ENCODE measurements at regions not wholly inside any gene's neighbourhood (a gene's known extent, or its start where the extent isn't known, plus 50 kb on each side); places are given as distances from the start of the nearest gene placed in this dataset.

GRCh38 chr1:229759037-229759435 lies 133.0 kb downstream of the URB2 start:
- H3K36me3 ChIP-seq (ENCODE audit: control insufficient read depth in 2 of 2, insufficient read depth in 2 of 2, low read length in 1 of 2), result no peaks in the 10 kb centered on the region
- 87 to 93% methylated on average over 5 of the region's 5 CpGs for WGBS, 2 donors
- no peaks in the 10 kb centered on the region for H3K4me1 ChIP-seq (ENCODE audit: control insufficient read depth in 2 of 2, insufficient read depth in 2 of 2, low read length in 1 of 2)

DNA sequence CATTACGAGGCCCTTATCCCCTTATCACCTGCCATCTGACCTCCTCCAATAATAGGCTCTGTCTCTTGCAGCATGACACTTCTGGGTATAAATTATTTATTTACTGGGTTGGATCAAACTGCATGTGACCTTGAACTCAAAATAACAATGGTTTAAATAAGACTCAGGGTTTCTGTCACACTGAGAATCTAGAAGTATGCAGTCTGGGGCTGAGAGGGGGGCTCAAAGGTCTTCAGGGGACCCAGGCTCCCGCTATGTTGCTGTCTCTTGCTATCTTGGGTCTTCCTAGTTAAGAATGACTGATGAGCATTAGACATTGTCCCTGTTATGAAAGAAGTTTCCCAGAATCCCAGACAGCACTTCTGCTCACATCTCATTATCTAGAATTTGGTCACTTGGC lies 133.5 kb downstream of the URB2 start:
- Histone ChIP-seq H3K27ac (ENCODE audit: low read depth in 2 of 2, low read length in 1 of 2) (no peak overlapping the region), H3K36me3 (ENCODE audit: control insufficient read depth in 2 of 2, insufficient read depth in 2 of 2, low read length in 1 of 2) (no peaks in the 10 kb centered on the region), H3K27me3 (ENCODE audit: control insufficient read depth in 1 of 2, insufficient read depth in 2 of 2, low read length in 2 of 2) (no peaks in the 10 kb centered on the region), H3K9me3 (ENCODE audit: control insufficient read depth in 2 of 2, insufficient read depth in 1 of 2, low read depth in 1 of 2, low read length in 1 of 2) (no peaks in the 10 kb centered on the region), H3K4me1 (ENCODE audit: control insufficient read depth in 2 of 2, insufficient read depth in 2 of 2, low read length in 1 of 2) (no peaks in the 10 kb centered on the region), H3K4me3 (ENCODE audit: low read depth in 1 of 2, low read length in 2 of 2) (no peak overlapping the region)
- 78 to 86% methylated on average over 2 of the region's 2 CpGs for WGBS, 2 donors

More at GRCh38 chr1:229759037-229759435, 133.0 kb downstream of the URB2 start:
- Histone ChIP-seq H3K9me3 (ENCODE audit: control insufficient read depth in 2 of 2, insufficient read depth in 1 of 2, low read depth in 1 of 2, low read length in 1 of 2) (no peaks in the 10 kb centered on the region), H3K27ac (ENCODE audit: low read depth in 2 of 2, low read length in 1 of 2) (no peak overlapping the region), H3K4me3 (ENCODE audit: low read depth in 1 of 2, low read length in 2 of 2) (no peak overlapping the region), H3K27me3 (ENCODE audit: control insufficient read depth in 1 of 2, insufficient read depth in 2 of 2, low read length in 2 of 2) (no peaks in the 10 kb centered on the region)

DNA sequence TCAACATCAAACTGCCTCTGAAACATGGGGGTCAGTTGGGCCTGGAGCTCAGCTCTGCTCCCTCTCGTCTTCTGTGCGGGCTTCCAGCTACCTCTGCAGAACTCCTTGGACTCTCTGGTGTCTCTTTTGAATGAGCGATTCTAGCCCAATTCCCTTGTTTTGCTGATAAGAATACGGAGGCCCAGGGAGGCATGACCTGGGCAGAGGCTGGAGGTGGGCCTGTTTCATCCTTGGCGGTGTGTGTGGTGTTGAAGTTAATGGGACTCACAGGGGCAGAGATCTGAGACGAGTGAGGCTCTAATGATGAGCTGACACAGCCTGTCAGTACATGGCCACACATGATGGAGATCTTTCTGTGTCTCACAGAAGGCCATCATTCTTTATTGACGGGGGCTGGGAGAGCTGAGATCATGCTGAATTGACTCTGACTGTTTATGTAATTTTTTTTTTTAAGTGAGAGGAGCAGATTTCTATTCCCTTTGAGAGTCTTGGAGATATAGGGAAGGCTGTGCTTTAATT lies 134.5 kb downstream of the URB2 start:
- Histone ChIP-seq H3K4me1 (ENCODE audit: control insufficient read depth in 2 of 2, insufficient read depth in 2 of 2, low read length in 1 of 2) (no peaks in the 10 kb centered on the region), H3K4me3 (ENCODE audit: low read depth in 1 of 2, low read length in 2 of 2) (no peak overlapping the region), H3K9me3 (ENCODE audit: control insufficient read depth in 2 of 2, insufficient read depth in 1 of 2, low read depth in 1 of 2, low read length in 1 of 2) (no peaks in the 10 kb centered on the region), H3K27ac (ENCODE audit: low read depth in 2 of 2, low read length in 1 of 2) (no peak overlapping the region), H3K27me3 (ENCODE audit: control insufficient read depth in 1 of 2, insufficient read depth in 2 of 2, low read length in 2 of 2) (no peaks in the 10 kb centered on the region), H3K36me3 (ENCODE audit: control insufficient read depth in 2 of 2, insufficient read depth in 2 of 2, low read length in 1 of 2) (no peaks in the 10 kb centered on the region)
- WGBS, 2 donors, result 87 to 92% methylated on average over 7 of the region's 7 CpGs

DNA sequence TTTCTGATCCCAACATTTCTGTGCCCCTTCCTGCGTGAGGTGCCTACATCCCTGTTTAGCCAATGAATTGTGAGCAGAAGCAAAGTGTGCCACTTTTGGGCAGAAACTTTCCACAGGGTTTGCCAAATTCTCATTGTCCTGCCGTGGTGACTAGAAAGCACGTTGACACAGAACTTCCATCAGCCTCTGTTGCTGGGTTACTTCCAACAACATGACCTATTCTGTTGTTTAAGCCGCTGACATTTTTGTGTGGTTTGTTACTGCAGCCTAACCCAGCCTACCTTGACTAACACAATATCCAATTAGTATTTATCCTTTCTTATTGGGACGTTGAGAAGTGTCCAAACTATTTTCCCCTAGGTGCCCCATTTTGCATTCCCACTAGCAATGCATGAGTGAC lies 136.8 kb downstream of the URB2 start:
- WGBS, 2 donors, result 59 to 74% methylated on average over 5 of the region's 5 CpGs
- no peaks in the 10 kb centered on the region for H3K4me1 ChIP-seq (ENCODE audit: control insufficient read depth in 2 of 2, insufficient read depth in 2 of 2, low read length in 1 of 2)
- no peaks in the 10 kb centered on the region for H3K36me3 ChIP-seq (ENCODE audit: control insufficient read depth in 2 of 2, insufficient read depth in 2 of 2, low read length in 1 of 2)
- no peaks in the 10 kb centered on the region for H3K9me3 ChIP-seq (ENCODE audit: control insufficient read depth in 2 of 2, insufficient read depth in 1 of 2, low read depth in 1 of 2, low read length in 1 of 2)
- no peak overlapping the region for H3K27ac ChIP-seq (ENCODE audit: low read depth in 2 of 2, low read length in 1 of 2)
- H3K27me3 ChIP-seq (ENCODE audit: control insufficient read depth in 1 of 2, insufficient read depth in 2 of 2, low read length in 2 of 2), result no peaks in the 10 kb centered on the region
- no peak overlapping the region for H3K4me3 ChIP-seq (ENCODE audit: low read depth in 1 of 2, low read length in 2 of 2)

- Histone ChIP-seq H3K27me3 (ENCODE audit: control insufficient read depth in 1 of 2, insufficient read depth in 2 of 2, low read length in 2 of 2) (no peaks in the 10 kb centered on the region), H3K4me1 (ENCODE audit: control insufficient read depth in 2 of 2, insufficient read depth in 2 of 2, low read length in 1 of 2) (peaks cover 0 to 3% of the 10 kb centered on the region in 2 donors), H3K36me3 (ENCODE audit: control insufficient read depth in 2 of 2, insufficient read depth in 2 of 2, low read length in 1 of 2) (no peaks in the 10 kb centered on the region), H3K4me3 (ENCODE audit: low read depth in 1 of 2, low read length in 2 of 2) (no peak overlapping the region), H3K27ac (ENCODE audit: low read depth in 2 of 2, low read length in 1 of 2) (no peak overlapping the region), H3K9me3 (ENCODE audit: control insufficient read depth in 2 of 2, insufficient read depth in 1 of 2, low read depth in 1 of 2, low read length in 1 of 2) (no peaks in the 10 kb centered on the region)
- WGBS, 2 donors, result 76 to 82% methylated on average over 5 of the region's 5 CpGs
Measured at GRCh38 chr1:229768232-229768631, 142.2 kb downstream of the URB2 start.

DNA sequence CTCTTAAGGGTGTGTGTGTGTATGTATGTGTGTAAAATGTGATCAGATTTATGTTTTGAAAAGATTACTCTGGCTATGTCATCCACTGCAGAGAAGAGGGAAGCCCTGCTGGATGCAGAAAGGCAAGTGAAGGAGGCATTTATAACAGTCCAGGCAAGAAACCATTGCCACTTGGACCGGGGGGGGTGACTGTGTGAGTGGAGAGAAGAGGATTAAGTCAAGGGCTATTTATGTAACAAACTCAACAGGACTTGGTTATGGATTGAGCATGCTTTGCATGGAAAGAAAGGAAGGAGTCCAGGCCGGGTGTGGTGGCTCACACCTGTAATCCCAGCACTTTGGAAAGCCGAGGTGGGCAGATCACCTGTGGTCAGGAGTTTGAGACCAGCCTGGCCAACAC lies 143.0 kb downstream of the URB2 start:
- 84 to 89% methylated on average over 3 of the region's 3 CpGs for WGBS, 2 donors
- H3K27me3 ChIP-seq (ENCODE audit: control insufficient read depth in 1 of 2, insufficient read depth in 2 of 2, low read length in 2 of 2), result no peaks in the 10 kb centered on the region

GRCh38 chr1:229769809-229770208 lies 143.8 kb downstream of the URB2 start:
- no peak overlapping the region for H3K27ac ChIP-seq (ENCODE audit: low read depth in 2 of 2, low read length in 1 of 2)
- 84 to 88% methylated on average over 5 of the region's 5 CpGs for WGBS, 2 donors
- no peaks in the 10 kb centered on the region for H3K36me3 ChIP-seq (ENCODE audit: control insufficient read depth in 2 of 2, insufficient read depth in 2 of 2, low read length in 1 of 2)
- H3K4me3 ChIP-seq (ENCODE audit: low read depth in 1 of 2, low read length in 2 of 2), result no peak overlapping the region
- H3K27me3 ChIP-seq (ENCODE audit: control insufficient read depth in 1 of 2, insufficient read depth in 2 of 2, low read length in 2 of 2), result no peaks in the 10 kb centered on the region
- H3K9me3 ChIP-seq (ENCODE audit: control insufficient read depth in 2 of 2, insufficient read depth in 1 of 2, low read depth in 1 of 2, low read length in 1 of 2), result no peaks in the 10 kb centered on the region
- peaks cover 0 to 3% of the 10 kb centered on the region in 2 donors for H3K4me1 ChIP-seq (ENCODE audit: control insufficient read depth in 2 of 2, insufficient read depth in 2 of 2, low read length in 1 of 2)

More for the DNA sequence above, 143.0 kb downstream of the URB2 start:
- H3K4me1 ChIP-seq (ENCODE audit: control insufficient read depth in 2 of 2, insufficient read depth in 2 of 2, low read length in 1 of 2), result peaks cover 0 to 3% of the 10 kb centered on the region in 2 donors
- H3K9me3 ChIP-seq (ENCODE audit: control insufficient read depth in 2 of 2, insufficient read depth in 1 of 2, low read depth in 1 of 2, low read length in 1 of 2), result no peaks in the 10 kb centered on the region
- no peak overlapping the region for H3K4me3 ChIP-seq (ENCODE audit: low read depth in 1 of 2, low read length in 2 of 2)
- H3K27ac ChIP-seq (ENCODE audit: low read depth in 2 of 2, low read length in 1 of 2), result no peak overlapping the region
- H3K36me3 ChIP-seq (ENCODE audit: control insufficient read depth in 2 of 2, insufficient read depth in 2 of 2, low read length in 1 of 2), result no peaks in the 10 kb centered on the region

DNA sequence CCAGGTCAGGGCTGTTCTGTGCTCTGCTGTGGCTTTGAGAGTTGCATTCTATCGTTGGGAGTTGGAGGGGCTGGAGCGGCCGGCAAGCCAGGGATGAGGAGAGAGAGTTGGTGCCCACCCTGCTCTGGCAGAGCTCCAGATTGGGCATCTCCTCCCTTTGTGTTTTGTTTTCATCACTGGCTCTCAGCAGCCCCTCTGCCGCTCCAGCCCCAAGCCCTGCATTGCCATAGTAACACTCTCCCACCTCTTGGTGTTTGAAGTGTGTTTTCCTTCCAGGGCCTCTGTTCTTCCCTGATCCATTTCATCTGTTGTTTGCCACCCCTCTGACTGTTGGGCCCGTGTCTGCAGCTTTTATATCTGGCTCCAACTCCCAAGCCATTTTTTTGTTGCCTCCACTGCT lies 152.7 kb downstream of the URB2 start:
- Histone ChIP-seq H3K4me1 (ENCODE audit: control insufficient read depth in 2 of 2, insufficient read depth in 2 of 2, low read length in 1 of 2) (no peaks in the 10 kb centered on the region), H3K27ac (ENCODE audit: low read depth in 2 of 2, low read length in 1 of 2) (no peak overlapping the region), H3K9me3 (ENCODE audit: control insufficient read depth in 2 of 2, insufficient read depth in 1 of 2, low read depth in 1 of 2, low read length in 1 of 2) (no peaks in the 10 kb centered on the region), H3K4me3 (ENCODE audit: low read depth in 1 of 2, low read length in 2 of 2) (no peak overlapping the region), H3K27me3 (ENCODE audit: control insufficient read depth in 1 of 2, insufficient read depth in 2 of 2, low read length in 2 of 2) (no peaks in the 10 kb centered on the region), H3K36me3 (ENCODE audit: control insufficient read depth in 2 of 2, insufficient read depth in 2 of 2, low read length in 1 of 2) (no peaks in the 10 kb centered on the region)
- WGBS, 2 donors, result 54 to 66% methylated on average over 5 of the region's 5 CpGs

- 42 to 45% methylated on average over 7 of the region's 7 CpGs for WGBS, 2 donors
Measured at GRCh38 chr1:229781453-229781852, 155.4 kb downstream of the URB2 start.

GRCh38 chr1:229782469-229782868 lies 156.4 kb downstream of the URB2 start:
- WGBS, 2 donors, result 88 to 100% methylated on average over 1 of the region's 1 CpG
- no peaks in the 10 kb centered on the region for H3K9me3 ChIP-seq (ENCODE audit: control insufficient read depth in 2 of 2, insufficient read depth in 1 of 2, low read depth in 1 of 2, low read length in 1 of 2)

More at GRCh38 chr1:229781453-229781852, 155.4 kb downstream of the URB2 start:
- no peaks in the 10 kb centered on the region for H3K4me1 ChIP-seq (ENCODE audit: control insufficient read depth in 2 of 2, insufficient read depth in 2 of 2, low read length in 1 of 2)
- no peaks in the 10 kb centered on the region for H3K27me3 ChIP-seq (ENCODE audit: control insufficient read depth in 1 of 2, insufficient read depth in 2 of 2, low read length in 2 of 2)
- no peaks in the 10 kb centered on the region for H3K36me3 ChIP-seq (ENCODE audit: control insufficient read depth in 2 of 2, insufficient read depth in 2 of 2, low read length in 1 of 2)
- H3K27ac ChIP-seq (ENCODE audit: low read depth in 2 of 2, low read length in 1 of 2), result no peak overlapping the region
- no peaks in the 10 kb centered on the region for H3K9me3 ChIP-seq (ENCODE audit: control insufficient read depth in 2 of 2, insufficient read depth in 1 of 2, low read depth in 1 of 2, low read length in 1 of 2)
- H3K4me3 ChIP-seq (ENCODE audit: low read depth in 1 of 2, low read length in 2 of 2), result no peak overlapping the region

More at GRCh38 chr1:229782469-229782868, 156.4 kb downstream of the URB2 start:
- Histone ChIP-seq H3K36me3 (ENCODE audit: control insufficient read depth in 2 of 2, insufficient read depth in 2 of 2, low read length in 1 of 2) (no peaks in the 10 kb centered on the region), H3K4me1 (ENCODE audit: control insufficient read depth in 2 of 2, insufficient read depth in 2 of 2, low read length in 1 of 2) (no peaks in the 10 kb centered on the region), H3K4me3 (ENCODE audit: low read depth in 1 of 2, low read length in 2 of 2) (no peak overlapping the region), H3K27me3 (ENCODE audit: control insufficient read depth in 1 of 2, insufficient read depth in 2 of 2, low read length in 2 of 2) (no peaks in the 10 kb centered on the region), H3K27ac (ENCODE audit: low read depth in 2 of 2, low read length in 1 of 2) (no peak overlapping the region)

Measured in esophagus (tissue), 2 donors.